Liver (tissue), 8 donors: ENCODE measurements at regions not wholly inside any gene's neighbourhood (a gene's known extent, or its start where the extent isn't known, plus 50 kb on each side); places are given as distances from the start of the nearest gene placed in this dataset.

Source experiments
- DNase-seq: peaks from one replicate; pipeline ENCODE4 v3.0.0-alpha.2; 2017; ENCODE audit warnings: low spot score
- H3K27ac ChIP-seq, 2 donors: one replicate each; pipeline ENCODE4 v1.7.0; 2013; ENCODE audit warnings: inconsistent platforms in 2 of 2, low read length in 2 of 2, control low read depth in 1 of 2, low read depth in 1 of 2, mild to moderate bottlenecking in 1 of 2
- H3K27me3 ChIP-seq, 4 donors: one replicate each; pipeline versions ENCODE4 v1.6.1 to v1.7.0; 2013; ENCODE audit warnings: low read length in 3 of 4, inconsistent platforms in 1 of 4, mild to moderate bottlenecking in 1 of 4, moderate library complexity in 1 of 4; ENCODE audit not compliant: control insufficient read depth in 4 of 4, insufficient read depth in 4 of 4
- H3K36me3 ChIP-seq, 4 donors: one replicate each; pipeline versions ENCODE4 v1.6.1 to v1.7.0; 2013; ENCODE audit warnings: low read length in 3 of 4, mild to moderate bottlenecking in 3 of 4, low read depth in 1 of 4, moderate library complexity in 1 of 4; ENCODE audit not compliant: control insufficient read depth in 4 of 4, insufficient read depth in 3 of 4
- H3K4me1 ChIP-seq, 4 donors: one replicate each; pipeline versions ENCODE4 v1.6.1 to v1.7.0; 2013; ENCODE audit warnings: low read length in 3 of 4, mild to moderate bottlenecking in 3 of 4, moderate library complexity in 1 of 4; ENCODE audit not compliant: control insufficient read depth in 4 of 4, insufficient read depth in 4 of 4
- H3K4me3 ChIP-seq, 3 donors: one replicate each; pipeline versions ENCODE4 v1.6.1 to v1.7.0; 2013; ENCODE audit warnings: low read length in 3 of 3, control low read depth in 1 of 3, low read depth in 1 of 3, mild to moderate bottlenecking in 1 of 3
- H3K9ac ChIP-seq, 2 donors: one replicate each; pipeline ENCODE4 v1.7.0; 2013; ENCODE audit warnings: low read length in 2 of 2, mild to moderate bottlenecking in 2 of 2, moderate library complexity in 2 of 2, control low read depth in 1 of 2, low read depth in 1 of 2
- H3K9me3 ChIP-seq, 4 donors: one replicate each; pipeline versions ENCODE4 v1.6.1 to v1.7.0; 2013; ENCODE audit warnings: low read length in 3 of 4; ENCODE audit not compliant: control insufficient read depth in 4 of 4
- EGR1 ChIP-seq, 2 donors: IDR thresholded peaks; 2 replicates each; pipeline ENCODE4 v1.6.1; 2016 to 2018; ENCODE audit warnings: antibody characterized with exemption in 2 of 2, low read depth in 2 of 2
- FOXA1 ChIP-seq: IDR thresholded peaks from 2 replicates; pipeline ENCODE4 v1.6.1; 2016; ENCODE audit warnings: antibody characterized with exemption
- FOXA2 ChIP-seq: IDR thresholded peaks from 2 replicates; pipeline ENCODE4 v1.6.1; 2016; ENCODE audit warnings: antibody characterized with exemption
- HNF4A ChIP-seq, 2 donors: conservative IDR thresholded peaks; 2 replicates each; pipeline ENCODE4 v1.6.1; 2016; ENCODE audit warnings: antibody characterized with exemption in 2 of 2, mild to moderate bottlenecking in 2 of 2
- HNF4G ChIP-seq: IDR thresholded peaks from 2 replicates; pipeline ENCODE4 v1.6.1; 2016; ENCODE audit warnings: antibody characterized with exemption
- NR2F2 ChIP-seq: IDR thresholded peaks from 2 replicates; pipeline ENCODE4 v1.6.1; 2016; ENCODE audit warnings: antibody characterized with exemption
- RAD21 ChIP-seq, 2 donors: IDR thresholded peaks; 2 replicates each; pipeline ENCODE4 v1.6.1; 2016; ENCODE audit warnings: antibody characterized with exemption in 2 of 2, mild to moderate bottlenecking in 2 of 2
- RXRA ChIP-seq, 2 donors: IDR thresholded peaks; 2 replicates each; pipeline ENCODE4 v1.6.1; 2017 to 2018; ENCODE audit warnings: antibody characterized with exemption in 2 of 2, mild to moderate bottlenecking in 1 of 2
- SP1 ChIP-seq: IDR thresholded peaks from 2 replicates; pipeline ENCODE4 v1.6.1; 2018; ENCODE audit warnings: antibody characterized with exemption, mild to moderate bottlenecking
- TAF1 ChIP-seq: conservative IDR thresholded peaks from 2 replicates; pipeline ENCODE4 v1.6.1; 2016; ENCODE audit warnings: antibody characterized with exemption, mild to moderate bottlenecking
- WGBS: extraction: QIAGEN DNeasy Blood & Tissue Kit; methylation state at CpG from one replicate; pipeline ENCODE4 v1.1.7; 2013; 5-methylcytosine and 5-hydroxymethylcytosine counted together
- TF ChIP-seq, protein P1 (sequence below): fragments of 150-350 bp; IDR thresholded peaks from 2 replicates; pipeline ENCODE4 v1.5.1; 2017; ENCODE audit warnings: improper control_type of control experiment, low read depth, low read length; ENCODE audit not compliant: missing input control
- TF ChIP-seq, protein P2 (sequence below): IDR thresholded peaks from 2 replicates; pipeline ENCODE4 v1.6.1; 2016; ENCODE audit warnings: antibody characterized with exemption
- TF ChIP-seq, protein P3 (sequence below): IDR thresholded peaks from 2 replicates; pipeline ENCODE4 v1.6.1; 2016; ENCODE audit warnings: antibody characterized with exemption
- TF ChIP-seq, protein P4 (sequence below): IDR thresholded peaks from 2 replicates; pipeline ENCODE4 v1.6.1; 2016; ENCODE audit warnings: antibody characterized with exemption
- donor health status: healthy.
- donor health status: healthy.
- donor health status: healthy.
- donor health status: healthy.
- donor health status: healthy.

DNA sequence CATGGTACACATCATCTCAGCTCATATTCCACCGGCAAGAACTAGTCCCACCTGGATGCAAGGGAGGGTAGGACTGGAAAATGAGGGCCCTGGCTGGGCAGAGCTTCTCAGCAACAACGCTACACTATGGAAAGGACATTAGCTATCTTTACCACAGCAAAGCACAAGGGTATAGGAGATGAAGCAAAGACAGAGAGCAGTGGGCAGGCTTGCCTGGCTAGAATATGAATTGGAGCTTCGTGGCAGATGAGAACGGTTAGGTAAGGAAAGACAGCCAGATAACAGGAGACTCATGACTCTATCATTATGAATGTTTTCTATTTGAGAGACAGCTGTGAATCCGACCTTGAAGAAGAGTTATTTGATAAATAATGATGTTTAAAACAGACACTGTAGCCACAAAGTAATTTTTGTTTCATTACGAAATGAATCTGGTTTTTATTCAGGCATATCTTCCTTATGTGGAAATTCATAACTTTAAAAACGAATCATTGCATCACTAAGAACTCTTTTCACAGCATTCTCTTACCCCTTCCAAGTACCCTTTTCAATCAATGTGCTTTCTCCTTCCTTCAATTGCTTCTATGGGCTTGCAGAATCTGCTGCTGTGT lies 59.1 kb upstream of the PCED1B start:
- no peaks in the 10 kb centered on the region for H3K9me3 ChIP-seq
- H3K27me3 ChIP-seq, result no peaks in the 10 kb centered on the region
- no peaks in the 10 kb centered on the region for H3K36me3 ChIP-seq
- H3K4me3 ChIP-seq, result no peak overlapping the region
- H3K27ac ChIP-seq, result peak overlapping the region in 1 of 2 donors; percentile 20
- TF ChIP-seq RXRA (IDR thresholded peaks at IDR 0.05), result no peak
- TF ChIP-seq SP1, result no peak
- no peak for TF ChIP-seq NR2F2
- TF ChIP-seq RAD21 (IDR thresholded peaks at IDR 0.05), result no peak
- TF ChIP-seq HNF4G, result no peak
- DNase-seq, result no peak
- 73% methylated on average over 7 of the region's 7 CpGs for whole genome bisulfite sequencing
- H3K4me1 ChIP-seq, result peaks cover 0 to 13% (median 4%) of the 10 kb centered on the region in 4 donors
- peak overlapping the region in 1 of 2 donors; percentile 59 for H3K9ac ChIP-seq

DNA sequence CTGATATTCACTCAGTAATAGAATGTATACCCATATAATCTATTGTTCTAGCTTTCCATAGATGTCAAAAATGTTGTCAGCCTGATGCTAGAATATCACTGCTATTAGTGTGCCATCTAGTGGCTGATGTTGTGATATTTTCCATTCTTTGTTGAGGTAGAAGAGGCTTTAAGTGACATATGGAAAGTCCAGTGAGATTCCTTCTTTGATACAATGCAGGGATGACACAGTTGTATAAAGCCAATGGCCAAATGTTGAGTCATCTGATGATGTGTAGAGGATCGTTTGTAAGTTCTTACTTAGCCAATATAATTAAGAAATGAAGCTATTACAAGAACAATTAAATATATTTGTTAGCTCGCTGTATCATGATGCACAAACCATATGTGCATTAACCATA lies 58.1 kb upstream of the PCED1B start:
- H3K4me3 ChIP-seq, result no peak overlapping the region
- TF ChIP-seq, protein P1, sequence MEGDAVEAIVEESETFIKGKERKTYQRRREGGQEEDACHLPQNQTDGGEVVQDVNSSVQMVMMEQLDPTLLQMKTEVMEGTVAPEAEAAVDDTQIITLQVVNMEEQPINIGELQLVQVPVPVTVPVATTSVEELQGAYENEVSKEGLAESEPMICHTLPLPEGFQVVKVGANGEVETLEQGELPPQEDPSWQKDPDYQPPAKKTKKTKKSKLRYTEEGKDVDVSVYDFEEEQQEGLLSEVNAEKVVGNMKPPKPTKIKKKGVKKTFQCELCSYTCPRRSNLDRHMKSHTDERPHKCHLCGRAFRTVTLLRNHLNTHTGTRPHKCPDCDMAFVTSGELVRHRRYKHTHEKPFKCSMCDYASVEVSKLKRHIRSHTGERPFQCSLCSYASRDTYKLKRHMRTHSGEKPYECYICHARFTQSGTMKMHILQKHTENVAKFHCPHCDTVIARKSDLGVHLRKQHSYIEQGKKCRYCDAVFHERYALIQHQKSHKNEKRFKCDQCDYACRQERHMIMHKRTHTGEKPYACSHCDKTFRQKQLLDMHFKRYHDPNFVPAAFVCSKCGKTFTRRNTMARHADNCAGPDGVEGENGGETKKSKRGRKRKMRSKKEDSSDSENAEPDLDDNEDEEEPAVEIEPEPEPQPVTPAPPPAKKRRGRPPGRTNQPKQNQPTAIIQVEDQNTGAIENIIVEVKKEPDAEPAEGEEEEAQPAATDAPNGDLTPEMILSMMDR, result peak; percentile 66
- TF ChIP-seq EGR1 (IDR thresholded peaks at IDR 0.05; ENCODE audit: low read depth in 2 of 2), result no peak
- TF ChIP-seq HNF4G, result no peak
- TF ChIP-seq, protein P2, sequence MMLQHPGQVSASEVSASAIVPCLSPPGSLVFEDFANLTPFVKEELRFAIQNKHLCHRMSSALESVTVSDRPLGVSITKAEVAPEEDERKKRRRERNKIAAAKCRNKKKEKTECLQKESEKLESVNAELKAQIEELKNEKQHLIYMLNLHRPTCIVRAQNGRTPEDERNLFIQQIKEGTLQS, result no peak
- TF ChIP-seq HNF4A (conservative IDR thresholded peaks at IDR 0.05), result no peak
- TF ChIP-seq FOXA2, result no peak
- TF ChIP-seq, protein P3, sequence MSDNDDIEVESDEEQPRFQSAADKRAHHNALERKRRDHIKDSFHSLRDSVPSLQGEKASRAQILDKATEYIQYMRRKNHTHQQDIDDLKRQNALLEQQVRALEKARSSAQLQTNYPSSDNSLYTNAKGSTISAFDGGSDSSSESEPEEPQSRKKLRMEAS, result no peak
- no peak for TF ChIP-seq SP1
- TF ChIP-seq RAD21 (IDR thresholded peaks at IDR 0.05), result peak; percentile 97
- no peak for TF ChIP-seq NR2F2
- no peak for TF ChIP-seq TAF1
- no peaks in the 10 kb centered on the region for H3K9me3 ChIP-seq
- no peak overlapping the region for H3K27ac ChIP-seq
- H3K4me1 ChIP-seq, result peaks cover 0 to 13% (median 2%) of the 10 kb centered on the region in 4 donors
- DNase-seq, result no peak
- no peaks in the 10 kb centered on the region for H3K36me3 ChIP-seq
- H3K27me3 ChIP-seq, result no peaks in the 10 kb centered on the region
- WGBS, result 48% methylated on average over 2 of the region's 2 CpGs
- H3K9ac ChIP-seq, result no peak overlapping the region

DNA sequence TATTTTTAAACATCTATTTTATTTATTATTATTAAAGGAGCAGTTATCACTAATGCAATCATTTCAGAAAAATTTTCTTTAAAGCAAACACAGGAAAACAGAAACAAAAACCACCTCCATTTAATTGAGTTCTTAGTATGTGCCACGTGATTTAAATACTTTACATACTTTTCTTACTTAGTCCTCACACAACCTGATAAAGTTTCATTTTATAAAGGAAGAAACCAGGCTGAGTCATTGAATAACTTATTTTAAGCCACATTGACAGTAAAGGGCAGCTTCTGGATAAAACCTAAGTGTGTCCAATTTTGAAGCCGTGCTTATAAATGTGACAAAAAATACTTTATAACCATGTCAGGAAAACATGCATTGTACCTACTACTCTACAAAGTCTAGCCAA lies 57.1 kb upstream of the PCED1B start:
- Histone ChIP-seq H3K36me3 (no peaks in the 10 kb centered on the region), H3K27me3 (no peaks in the 10 kb centered on the region), H3K9ac (peak overlapping the region in 1 of 2 donors; percentile 24), H3K9me3 (no peaks in the 10 kb centered on the region), H3K27ac (no peak overlapping the region), H3K4me3 (no peak overlapping the region), H3K4me1 (peaks cover 0 to 13% (median 2%) of the 10 kb centered on the region in 4 donors)
- DNase-seq, result no peak
- WGBS, result 62% methylated on average over 2 of the region's 2 CpGs
- TF ChIP-seq, protein P3, result no peak
- TF ChIP-seq HNF4A (conservative IDR thresholded peaks at IDR 0.05) (no peak), FOXA2 (no peak), FOXA1 (no peak)
- TF ChIP-seq, protein P4, sequence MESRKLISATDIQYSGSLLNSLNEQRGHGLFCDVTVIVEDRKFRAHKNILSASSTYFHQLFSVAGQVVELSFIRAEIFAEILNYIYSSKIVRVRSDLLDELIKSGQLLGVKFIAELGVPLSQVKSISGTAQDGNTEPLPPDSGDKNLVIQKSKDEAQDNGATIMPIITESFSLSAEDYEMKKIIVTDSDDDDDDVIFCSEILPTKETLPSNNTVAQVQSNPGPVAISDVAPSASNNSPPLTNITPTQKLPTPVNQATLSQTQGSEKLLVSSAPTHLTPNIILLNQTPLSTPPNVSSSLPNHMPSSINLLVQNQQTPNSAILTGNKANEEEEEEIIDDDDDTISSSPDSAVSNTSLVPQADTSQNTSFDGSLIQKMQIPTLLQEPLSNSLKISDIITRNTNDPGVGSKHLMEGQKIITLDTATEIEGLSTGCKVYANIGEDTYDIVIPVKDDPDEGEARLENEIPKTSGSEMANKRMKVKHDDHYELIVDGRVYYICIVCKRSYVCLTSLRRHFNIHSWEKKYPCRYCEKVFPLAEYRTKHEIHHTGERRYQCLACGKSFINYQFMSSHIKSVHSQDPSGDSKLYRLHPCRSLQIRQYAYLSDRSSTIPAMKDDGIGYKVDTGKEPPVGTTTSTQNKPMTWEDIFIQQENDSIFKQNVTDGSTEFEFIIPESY, result no peak
